AG04449 (cell line): ENCODE measurements at regions not wholly inside any gene's neighbourhood (a gene's known extent, or its start where the extent isn't known, plus 50 kb on each side); places are given as distances from the start of the nearest gene placed in this dataset.

ENCODE experiments used
- CTCF ChIA-PET: fragments of 350-600 bp; formaldehyde crosslinking; extraction: SDS; loops from one replicate; lab custom pipeline; 2021; ENCODE audit warnings: antibody characterized with exemption; lab: Yijun Ruan, JAX
- POLR2A ChIA-PET: fragments of 400-600, 350-600 bp; formaldehyde crosslinking; extraction: SDS; loops from one replicate; lab custom pipeline; 2020; ENCODE audit warnings: antibody characterized with exemption, inconsistent platforms; lab: Yijun Ruan, JAX
- DNase-seq: peaks from one replicate; pipeline ENCODE4 v3.0.0-alpha.2; 2010; ENCODE audit warnings: low read depth, low spot score
- H3K4me3 ChIP-seq: 2 replicates; pipeline ENCODE4 v1.5.1; 2011; ENCODE audit warnings: low read depth, mild to moderate bottlenecking, control low read depth, low read length
- TF ChIP-seq, protein P1 (sequence below): IDR thresholded peaks from one replicate; pipeline ENCODE4 v1.5.1; 2011; ENCODE audit warnings: mild to moderate bottlenecking, moderate library complexity, low read length, control low read depth, inconsistent platforms; ENCODE audit not compliant: insufficient read depth; ENCODE audit errors: missing control alignments

DNA sequence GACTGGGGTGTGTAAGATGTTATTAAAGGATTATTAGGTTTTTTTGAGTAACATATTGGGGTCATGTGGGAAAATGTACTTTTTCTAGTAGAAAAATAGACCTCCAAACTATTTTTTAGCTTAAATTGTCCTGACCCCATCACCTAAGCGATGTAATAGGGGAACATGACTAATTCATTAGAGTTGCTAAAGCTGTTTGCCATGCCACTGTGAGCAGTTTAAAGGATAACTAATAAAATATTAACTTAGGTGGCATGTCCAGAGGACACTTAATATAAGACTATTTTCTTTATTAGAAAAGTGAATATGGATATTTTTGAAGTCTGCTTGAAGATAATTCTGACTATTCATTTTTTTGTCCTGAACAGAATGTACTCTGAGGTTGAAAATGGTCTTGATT, 545.9 kb upstream of the BTBD3 start:
- H3K4me3 ChIP-seq, result no peak overlapping the region
- POLR2A ChIA-PET, result no interaction called here
- CTCF ChIA-PET, result interaction anchor here (1.5 kb wide), 1 partner anchor 697 kb away, joined by 4 read pairs; no protein-coding TSS in a partner anchor
- TF ChIP-seq, protein P1, sequence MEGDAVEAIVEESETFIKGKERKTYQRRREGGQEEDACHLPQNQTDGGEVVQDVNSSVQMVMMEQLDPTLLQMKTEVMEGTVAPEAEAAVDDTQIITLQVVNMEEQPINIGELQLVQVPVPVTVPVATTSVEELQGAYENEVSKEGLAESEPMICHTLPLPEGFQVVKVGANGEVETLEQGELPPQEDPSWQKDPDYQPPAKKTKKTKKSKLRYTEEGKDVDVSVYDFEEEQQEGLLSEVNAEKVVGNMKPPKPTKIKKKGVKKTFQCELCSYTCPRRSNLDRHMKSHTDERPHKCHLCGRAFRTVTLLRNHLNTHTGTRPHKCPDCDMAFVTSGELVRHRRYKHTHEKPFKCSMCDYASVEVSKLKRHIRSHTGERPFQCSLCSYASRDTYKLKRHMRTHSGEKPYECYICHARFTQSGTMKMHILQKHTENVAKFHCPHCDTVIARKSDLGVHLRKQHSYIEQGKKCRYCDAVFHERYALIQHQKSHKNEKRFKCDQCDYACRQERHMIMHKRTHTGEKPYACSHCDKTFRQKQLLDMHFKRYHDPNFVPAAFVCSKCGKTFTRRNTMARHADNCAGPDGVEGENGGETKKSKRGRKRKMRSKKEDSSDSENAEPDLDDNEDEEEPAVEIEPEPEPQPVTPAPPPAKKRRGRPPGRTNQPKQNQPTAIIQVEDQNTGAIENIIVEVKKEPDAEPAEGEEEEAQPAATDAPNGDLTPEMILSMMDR, result no peak
- DNase-seq, result no peak

GRCh38 chr20:11372876-11373790, 544.6 kb upstream of the BTBD3 start:
- no peak for DNase-seq
- TF ChIP-seq, protein P1, result no peak
- ChIA-PET CTCF (interaction anchor here (1.5 kb wide), 1 partner anchor 699 kb away, joined by 4 read pairs; no protein-coding TSS in a partner anchor), POLR2A (no interaction called here)
- H3K4me3 ChIP-seq, result no peak overlapping the region

- CTCF ChIA-PET, result no interaction called here
- POLR2A ChIA-PET, result no interaction called here
- no peak overlapping the region for H3K4me3 ChIP-seq
- TF ChIP-seq, protein P1, result no peak
- DNase-seq, result no peak
These were observed 542.4 kb upstream of the BTBD3 start for GRCh38 chr20:11375335-11375734.

GRCh38 chr20:11375966-11376365, 541.7 kb upstream of the BTBD3 start:
- TF ChIP-seq, protein P1, result no peak
- no peak for DNase-seq
- POLR2A ChIA-PET, result no interaction called here
- no peak overlapping the region for H3K4me3 ChIP-seq
- CTCF ChIA-PET, result no interaction called here

- CTCF ChIA-PET, result no interaction called here
- POLR2A ChIA-PET, result no interaction called here
These were observed 541.3 kb upstream of the BTBD3 start for GRCh38 chr20:11376420-11376819.

DNA sequence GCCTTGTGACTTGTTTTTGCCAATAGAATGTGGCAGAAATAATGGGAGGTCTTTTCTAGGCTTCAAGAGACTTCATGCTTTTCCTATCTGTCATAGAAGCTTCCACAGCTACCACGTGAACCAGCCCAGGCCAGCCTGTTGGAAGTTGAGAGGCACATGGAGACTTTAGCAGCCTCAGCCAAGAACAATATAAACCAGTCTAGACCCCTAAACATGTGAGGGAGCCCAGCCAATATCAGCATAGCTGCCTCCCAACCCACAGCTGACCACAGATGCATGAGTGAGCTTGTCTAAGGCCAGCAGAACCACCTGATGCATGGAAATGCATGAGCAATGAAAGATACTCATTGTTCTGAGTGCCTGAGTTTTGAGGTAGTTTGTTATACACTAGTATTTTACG, 540.7 kb upstream of the BTBD3 start:
- no peak overlapping the region for H3K4me3 ChIP-seq
- POLR2A ChIA-PET, result no interaction called here
- CTCF ChIA-PET, result interaction anchor here (1.5 kb wide), 1 partner anchor 10 kb away, joined by 4 read pairs; no protein-coding TSS in a partner anchor
- no peak for DNase-seq
- TF ChIP-seq, protein P1, result no peak

More at GRCh38 chr20:11376420-11376819, 541.3 kb upstream of the BTBD3 start:
- H3K4me3 ChIP-seq, result no peak overlapping the region
- no peak for DNase-seq
- TF ChIP-seq, protein P1, result no peak
